Esophagus muscularis mucosa (tissue), 4 donors: ENCODE measurements at regions not wholly inside any gene's neighbourhood (a gene's known extent, or its start where the extent isn't known, plus 50 kb on each side); places are given as distances from the start of the nearest gene placed in this dataset.

Source experiments
- EP300 ChIP-seq: sonication (generic); formaldehyde crosslinking; IDR thresholded peaks from one replicate; pipeline ENCODE4 v1.6.1; 2017; ENCODE audit warnings: antibody characterized with exemption
- POLR2A ChIP-seq: fragments of 450-650 bp; IDR thresholded peaks from one replicate; pipeline ENCODE4 v1.6.1; 2017; ENCODE audit warnings: antibody characterized with exemption, moderate library complexity, mild to moderate bottlenecking, low read depth
- POLR2AphosphoS5 ChIP-seq, 2 donors: sonication (generic); formaldehyde crosslinking; IDR thresholded peaks; one replicate each; pipeline ENCODE4 v1.6.1; 2017; ENCODE audit warnings: antibody characterized with exemption in 2 of 2
- TF ChIP-seq, protein P1 (sequence below), 3 experiments: fragments of 200-600 bp in 2 of 3; fragments of 450-650 bp in 1 of 3; sonication (generic) in 2 of 3; IDR thresholded peaks; one replicate each; pipeline ENCODE4 v1.5.1; 2017 to 2019; ENCODE audit warnings: antibody characterized with exemption in 3 of 3, mild to moderate bottlenecking in 2 of 3, moderate library complexity in 1 of 3

DNA sequence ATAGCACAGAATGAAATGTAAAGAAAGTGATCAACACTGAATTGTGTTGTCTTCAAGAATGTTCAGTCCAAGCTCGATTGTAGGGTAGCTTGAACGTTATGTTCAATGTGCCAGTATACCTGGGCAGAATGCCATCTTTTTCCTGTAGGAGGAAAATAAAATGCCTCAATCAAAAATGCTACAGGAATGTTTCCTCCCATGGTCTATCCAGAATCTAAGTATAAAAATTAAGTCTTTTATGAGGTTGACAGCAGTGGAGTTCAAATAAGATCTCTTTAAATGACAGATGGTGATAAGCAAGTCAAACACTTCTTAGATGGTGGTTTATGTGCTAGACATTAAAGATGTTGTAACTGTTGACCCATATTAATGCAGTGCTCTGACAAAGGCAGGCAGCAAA is 488.6 kb downstream of the CSNK1G3 start:
- TF ChIP-seq, protein P1, sequence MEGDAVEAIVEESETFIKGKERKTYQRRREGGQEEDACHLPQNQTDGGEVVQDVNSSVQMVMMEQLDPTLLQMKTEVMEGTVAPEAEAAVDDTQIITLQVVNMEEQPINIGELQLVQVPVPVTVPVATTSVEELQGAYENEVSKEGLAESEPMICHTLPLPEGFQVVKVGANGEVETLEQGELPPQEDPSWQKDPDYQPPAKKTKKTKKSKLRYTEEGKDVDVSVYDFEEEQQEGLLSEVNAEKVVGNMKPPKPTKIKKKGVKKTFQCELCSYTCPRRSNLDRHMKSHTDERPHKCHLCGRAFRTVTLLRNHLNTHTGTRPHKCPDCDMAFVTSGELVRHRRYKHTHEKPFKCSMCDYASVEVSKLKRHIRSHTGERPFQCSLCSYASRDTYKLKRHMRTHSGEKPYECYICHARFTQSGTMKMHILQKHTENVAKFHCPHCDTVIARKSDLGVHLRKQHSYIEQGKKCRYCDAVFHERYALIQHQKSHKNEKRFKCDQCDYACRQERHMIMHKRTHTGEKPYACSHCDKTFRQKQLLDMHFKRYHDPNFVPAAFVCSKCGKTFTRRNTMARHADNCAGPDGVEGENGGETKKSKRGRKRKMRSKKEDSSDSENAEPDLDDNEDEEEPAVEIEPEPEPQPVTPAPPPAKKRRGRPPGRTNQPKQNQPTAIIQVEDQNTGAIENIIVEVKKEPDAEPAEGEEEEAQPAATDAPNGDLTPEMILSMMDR (IDR thresholded peaks at IDR 0.05): no peak
- TF ChIP-seq POLR2A: no peak
- no peak for TF ChIP-seq POLR2AphosphoS5 (IDR thresholded peaks at IDR 0.05)
- no peak for TF ChIP-seq EP300
